Stomach (tissue), 8 donors: ENCODE measurements at regions not wholly inside any gene's neighbourhood (a gene's known extent, or its start where the extent isn't known, plus 50 kb on each side); places are given as distances from the start of the nearest gene placed in this dataset.
A peak's percentile ranks its signal among the peaks of the same experiment; 100 is the strongest.
"Not testable (repeated sequence)": the region's sequence is repeated elsewhere in the genome, so short reads cannot be mapped to it uniquely, and the experiment has no call there.

Experiments used
- DNase-seq, 2 donors: peaks; one replicate each; pipeline versions ENCODE4 v3.0.0 to v3.0.0-alpha.2; 2013 to 2019
- H3K27ac ChIP-seq, 5 donors: fragments of 200-600 bp in 4 of 5; sonication (generic) in 4 of 5; one replicate each; pipeline ENCODE4 v1.5.1; 2013 to 2019; ENCODE audit warnings: mild to moderate bottlenecking in 1 of 5, moderate library complexity in 1 of 5
- H3K27me3 ChIP-seq, 3 donors: fragments of 200-600 bp; sonication (generic); one replicate each; pipeline ENCODE4 v1.5.1; 2017 to 2019; ENCODE audit warnings: mixed run types in 1 of 3
- H3K36me3 ChIP-seq, 4 donors: fragments of 200-600 bp; sonication (generic); 1 replicate in 3 of 4; 2 replicates in 1 of 4; pipeline ENCODE4 v1.5.1; 2016 to 2019
- H3K4me1 ChIP-seq, 4 donors: fragments of 200-600 bp; sonication (generic); one replicate each; pipeline ENCODE4 v1.5.1; 2016 to 2019
- H3K4me3 ChIP-seq, 4 donors: fragments of 200-600 bp; sonication (generic) in 3 of 4; one replicate each; pipeline ENCODE4 v1.5.1; 2016 to 2019; ENCODE audit warnings: mild to moderate bottlenecking in 1 of 4
- H3K9me3 ChIP-seq, 4 donors: fragments of 200-600 bp; sonication (generic); one replicate each; pipeline ENCODE4 v1.5.1; 2016 to 2019
- POLR2A ChIP-seq, 4 donors: fragments of 450-650 bp; IDR thresholded peaks; one replicate each; pipeline ENCODE4 v1.6.1; 2016; ENCODE audit warnings: antibody characterized with exemption in 4 of 4, control low read depth in 2 of 4, mild to moderate bottlenecking in 1 of 4, moderate library complexity in 1 of 4
- POLR2AphosphoS5 ChIP-seq, 3 donors: sonication (generic); formaldehyde crosslinking; IDR thresholded peaks; one replicate each; pipeline ENCODE4 v1.6.1; 2016; ENCODE audit warnings: antibody characterized with exemption in 3 of 3
- WGBS, 5 donors: extraction: QIAGEN DNeasy Blood & Tissue Kit in 3 of 5; methylation state at CpG; one replicate each; pipeline versions ENCODE4 v1.1.5 to v1.1.7; 2013 to 2018; 5-methylcytosine and 5-hydroxymethylcytosine counted together
- intact Hi-C: fragments of 100-400 bp; cut with DNase I; formaldehyde crosslinking; loops from one replicate; pipeline ENCODE4 v1.15.1; 2023; ENCODE audit warnings: low total_unique reads
- donor health status: healthy with polysubstance abuse.
- donor health status: Bipolar disorder and iron deficiency.
- donor health status: healthy.

DNA sequence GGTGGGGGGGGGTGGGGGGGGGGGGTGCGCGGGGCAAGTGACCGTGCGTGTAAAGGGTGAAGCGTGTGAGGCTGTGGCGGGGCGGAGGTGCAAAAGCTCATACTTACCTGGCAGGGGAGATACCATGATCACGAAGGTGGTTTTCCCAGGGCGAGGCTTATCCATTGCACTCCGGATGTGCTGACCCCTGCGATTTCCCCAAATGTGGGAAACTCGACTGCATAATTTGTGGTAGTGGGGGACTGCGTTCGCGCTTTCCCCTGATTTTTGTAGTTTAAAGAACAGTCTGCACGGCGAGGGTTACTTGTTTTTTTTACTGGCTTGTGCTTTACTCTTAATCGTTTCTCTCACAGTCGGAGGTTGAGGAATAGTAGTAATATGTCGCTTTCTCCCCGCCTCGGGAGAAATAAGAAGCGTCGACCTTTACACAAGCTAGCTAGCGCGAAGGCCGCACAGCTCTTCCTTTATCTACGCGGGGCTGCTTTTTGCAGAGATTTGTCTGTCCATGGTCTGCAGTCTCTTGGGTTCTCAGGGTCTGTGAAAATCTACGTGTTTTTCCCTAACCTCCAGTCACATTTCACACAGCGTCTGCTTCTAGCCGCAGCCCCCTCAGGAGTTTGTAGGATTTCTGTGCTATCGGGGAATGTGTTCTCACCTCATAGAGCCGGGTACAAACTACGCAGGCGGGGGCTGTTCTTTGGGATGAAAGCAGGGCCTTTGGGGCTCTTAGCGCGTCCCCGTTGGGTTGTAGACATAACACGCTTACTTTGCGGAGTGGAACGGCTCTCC is 148.1 kb upstream of the NOTCH2NLA start:
- H3K36me3 ChIP-seq, intact Hi-C loops, H3K27me3 ChIP-seq, H3K9me3 ChIP-seq, H3K4me1 ChIP-seq: not testable (repeated sequence)
- Histone ChIP-seq H3K4me3 (peak overlapping the region; percentile 22 to 43 (median 34)), H3K27ac (peak overlapping the region; percentile 81 to 94 (median 91))
- WGBS, 5 donors: 0 to 2% (median 1%) methylated on average over 31 to 42 of the region's 42 CpGs
- TF ChIP-seq POLR2AphosphoS5 (IDR thresholded peaks at IDR 0.05) (peak; percentile 79 to 99 (median 96)), POLR2A (IDR thresholded peaks at IDR 0.05) (peak in 2 of 4 donors; percentile 81 to 100)
- DNase-seq: peak; percentile 66 to 96

DNA sequence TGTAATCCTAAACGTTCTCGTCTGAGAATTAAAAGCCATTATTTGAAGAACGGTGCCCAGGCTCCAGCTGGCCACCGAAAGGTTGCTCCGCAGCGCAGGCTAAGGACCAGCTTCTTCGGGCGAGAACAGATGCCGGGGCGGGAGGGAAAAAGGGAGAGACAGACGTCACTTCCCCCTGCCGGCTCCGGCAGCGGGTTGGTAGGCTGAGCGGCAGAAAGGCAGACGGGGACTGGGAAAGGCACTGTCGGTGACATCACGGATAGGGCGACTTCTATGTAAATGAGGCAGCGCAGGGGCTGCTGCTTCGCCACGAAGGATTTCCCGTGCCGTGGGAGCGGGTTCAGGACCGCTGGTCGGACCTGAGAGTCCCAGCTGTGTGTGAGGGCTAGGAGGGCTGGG is 147.5 kb upstream of the NOTCH2NLA start:
- DNase-seq: peak; percentile 89 to 93
- TF ChIP-seq POLR2AphosphoS5 (IDR thresholded peaks at IDR 0.05): peak; percentile 49 to 76 (median 75)
- WGBS, 5 donors: 0 to 1% (median 1%) methylated on average over 13 to 25 of the region's 27 CpGs
- H3K27me3 ChIP-seq, intact Hi-C loops, H3K36me3 ChIP-seq, H3K4me1 ChIP-seq, H3K9me3 ChIP-seq: not testable (repeated sequence)
- Histone ChIP-seq H3K4me3 (peak overlapping the region; percentile 15 to 35 (median 33)), H3K27ac (peak overlapping the region; percentile 81 to 94 (median 91))

DNA sequence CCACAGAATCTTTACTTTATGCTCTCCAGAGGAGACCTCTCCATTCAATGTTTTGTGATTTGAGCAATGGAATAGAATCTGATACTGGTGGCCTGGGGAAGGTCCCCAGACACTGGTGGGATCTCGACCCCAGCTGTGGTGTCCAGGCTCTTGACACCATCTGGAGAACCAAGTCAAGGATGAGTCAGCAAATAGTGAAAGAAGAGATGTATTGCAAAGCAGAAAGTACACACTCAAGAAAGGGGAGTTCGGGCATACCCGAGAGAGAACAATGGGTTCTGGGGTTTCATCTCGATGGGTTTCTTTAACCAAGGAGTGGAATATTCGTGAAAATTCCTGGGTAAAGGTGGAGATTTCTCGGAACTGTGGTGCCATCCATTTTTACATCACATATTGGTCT is 146.3 kb upstream of the NOTCH2NLA start:
- DNase-seq, H3K9me3 ChIP-seq, H3K36me3 ChIP-seq, H3K4me1 ChIP-seq, intact Hi-C loops, H3K27me3 ChIP-seq, H3K27ac ChIP-seq, H3K4me3 ChIP-seq: not testable (repeated sequence)
- 83 to 97% (median 92%) methylated on average over 6 of the region's 6 CpGs for WGBS, 5 donors

- H3K4me1 ChIP-seq, intact Hi-C loops, H3K9me3 ChIP-seq, H3K36me3 ChIP-seq, H3K27me3 ChIP-seq: not testable (repeated sequence)
- DNase-seq: peak; percentile 26 to 60
- WGBS, 5 donors: 0 to 3% (median 2%) methylated on average over 13 to 20 of the region's 23 CpGs
- Histone ChIP-seq H3K4me3 (peak overlapping the region; percentile 26 to 42 (median 33)), H3K27ac (peak overlapping the region; percentile 21 to 78 (median 57))
Measured at GRCh38 chr1:146369940-146370339, 141.1 kb upstream of the NOTCH2NLA start.

- H3K27me3 ChIP-seq, H3K27ac ChIP-seq, intact Hi-C loops, H3K36me3 ChIP-seq, DNase-seq, H3K4me1 ChIP-seq, H3K9me3 ChIP-seq, H3K4me3 ChIP-seq: not testable (repeated sequence)
Measured at GRCh38 chr1:146355373-146355772, 126.6 kb upstream of the NOTCH2NLA start.

DNA sequence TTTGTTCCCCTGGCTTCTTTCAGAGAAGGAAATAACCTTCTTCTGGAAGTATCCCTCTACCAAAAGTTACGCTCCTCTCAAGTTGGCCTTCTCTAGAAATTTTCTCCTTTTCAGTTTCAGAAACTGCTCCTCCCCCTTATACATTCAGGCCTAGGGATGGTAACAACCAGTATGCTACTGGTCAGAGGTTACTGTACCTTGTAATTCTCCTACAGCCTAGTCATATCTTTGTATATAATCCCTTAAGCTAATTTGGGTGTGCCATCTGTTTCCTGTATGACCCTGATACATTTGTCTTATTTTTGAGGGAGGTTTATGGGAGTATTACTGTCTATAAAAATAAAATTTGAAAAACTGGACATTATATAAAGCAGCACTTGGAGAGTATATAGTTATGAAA is 98.0 kb upstream of the NOTCH2NLA start:
- H3K27me3 ChIP-seq, intact Hi-C loops, H3K36me3 ChIP-seq, DNase-seq, H3K27ac ChIP-seq, H3K4me1 ChIP-seq, H3K4me3 ChIP-seq, H3K9me3 ChIP-seq: not testable (repeated sequence)
- WGBS, 5 donors: 67 to 100% (median 100%) methylated on average over 1 of the region's 1 CpG; no CpG with 5 or more reads in 1 of the 5 donors

DNA sequence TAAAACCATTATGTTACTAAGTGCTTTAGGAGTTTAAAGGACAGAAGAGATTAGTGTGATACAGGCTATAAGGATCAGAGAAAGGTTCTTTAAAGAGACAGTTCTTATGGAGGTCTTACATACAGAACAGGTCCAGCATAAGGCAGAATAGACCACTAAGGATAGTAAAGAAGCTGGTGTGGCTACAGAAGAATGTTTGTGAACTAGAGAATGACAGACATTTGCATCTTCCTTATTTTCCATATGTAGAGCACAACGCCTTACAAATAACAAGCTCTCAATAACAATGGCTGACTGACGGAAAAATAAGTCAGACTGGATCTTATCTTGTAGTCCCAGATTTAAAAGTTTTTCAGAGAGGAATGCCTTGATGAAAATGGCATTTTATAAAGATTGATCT is 95.6 kb upstream of the NOTCH2NLA start:
- H3K27me3 ChIP-seq, H3K27ac ChIP-seq, H3K4me1 ChIP-seq, intact Hi-C loops, H3K4me3 ChIP-seq, H3K36me3 ChIP-seq, DNase-seq, H3K9me3 ChIP-seq: not testable (repeated sequence)
- WGBS, 5 donors: 76 to 100% (median 93%) methylated on average over 1 to 2 of the region's 2 CpGs; no CpG with 5 or more reads in 1 of the 5 donors

- no CpG with 5 or more reads among the region's 1 CpG for WGBS, 5 donors
- H3K4me1 ChIP-seq, H3K4me3 ChIP-seq, H3K36me3 ChIP-seq, H3K27me3 ChIP-seq, intact Hi-C loops, H3K27ac ChIP-seq, DNase-seq, H3K9me3 ChIP-seq: not testable (repeated sequence)
Measured at GRCh38 chr1:146323302-146323701, 94.5 kb upstream of the NOTCH2NLA start.

DNA sequence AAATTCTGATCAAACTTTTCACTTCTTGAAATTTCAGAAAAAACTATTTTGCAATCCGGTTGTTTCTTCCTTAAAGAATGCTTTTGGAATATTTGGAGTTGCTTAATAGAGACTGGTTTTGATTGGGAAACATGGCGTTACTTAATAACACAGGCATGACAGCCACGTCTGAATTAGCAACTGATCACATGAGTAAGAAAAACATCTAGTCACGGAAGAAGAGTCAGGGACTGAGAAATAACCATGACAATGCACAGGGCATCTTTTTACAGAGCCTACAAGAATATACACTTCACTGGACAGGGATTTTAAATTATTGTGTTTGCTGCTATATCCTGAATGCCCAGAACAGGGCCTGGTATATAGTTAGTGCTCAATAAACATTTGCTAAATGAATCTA is 94.1 kb upstream of the NOTCH2NLA start:
- H3K36me3 ChIP-seq, DNase-seq, intact Hi-C loops, H3K9me3 ChIP-seq, H3K27me3 ChIP-seq, H3K27ac ChIP-seq, H3K4me3 ChIP-seq, H3K4me1 ChIP-seq: not testable (repeated sequence)
- 71 to 85% (median 75%) methylated on average over 2 of the region's 4 CpGs; no CpG with 5 or more reads in 2 of the 5 donors for WGBS, 5 donors

DNA sequence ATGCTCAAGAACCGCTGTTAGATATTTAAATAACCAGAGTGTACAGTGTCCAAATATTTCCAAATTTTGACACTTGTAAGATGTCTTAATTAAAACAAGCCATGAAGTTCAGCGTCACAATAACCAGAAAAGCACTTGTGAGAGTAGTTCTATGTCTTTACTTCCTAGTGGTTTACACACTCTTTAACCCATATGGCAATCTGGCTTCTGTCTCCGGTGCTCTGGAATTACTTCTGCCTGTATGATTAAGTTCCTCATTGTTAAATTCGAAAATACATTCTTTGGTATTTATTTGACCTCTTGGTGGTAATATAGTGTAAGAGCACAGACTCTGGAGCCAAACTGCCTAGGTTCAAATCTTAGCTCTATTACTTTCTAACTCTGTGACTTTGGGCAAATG is 89.9 kb upstream of the NOTCH2NLA start:
- H3K36me3 ChIP-seq, H3K27ac ChIP-seq, H3K4me3 ChIP-seq, H3K27me3 ChIP-seq, H3K4me1 ChIP-seq, DNase-seq, H3K9me3 ChIP-seq, intact Hi-C loops: not testable (repeated sequence)
- WGBS, 5 donors: 75 to 100% (median 95%) methylated on average over 1 to 2 of the region's 4 CpGs

DNA sequence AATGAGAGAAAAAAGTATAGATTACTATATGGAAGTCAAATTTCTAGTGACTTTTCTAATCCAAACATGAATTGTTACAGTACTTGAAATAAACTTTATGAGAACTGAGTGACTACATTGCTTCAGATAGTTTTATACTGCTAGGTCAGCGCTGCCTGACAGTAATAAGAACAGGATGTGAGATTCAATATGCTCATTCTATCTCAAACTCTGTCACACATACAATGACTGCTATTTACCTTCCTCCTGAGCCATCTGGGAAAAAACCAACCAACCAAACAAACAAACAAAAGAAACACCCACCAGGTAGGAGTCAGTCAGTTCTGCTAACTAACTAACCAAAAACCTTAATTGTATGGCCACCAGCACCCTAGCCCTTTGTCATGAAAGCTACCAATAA is 89.0 kb upstream of the NOTCH2NLA start:
- not testable (repeated sequence) for DNase-seq, H3K27ac ChIP-seq
- 85 to 100% (median 88%) methylated on average over 1 of the region's 1 CpG for WGBS, 5 donors

More for the DNA sequence above, 89.0 kb upstream of the NOTCH2NLA start:
- intact Hi-C loops, H3K36me3 ChIP-seq, H3K4me1 ChIP-seq, H3K4me3 ChIP-seq, H3K27me3 ChIP-seq, H3K9me3 ChIP-seq: not testable (repeated sequence)
